Thyroid gland (tissue), 4 donors: ENCODE measurements at regions not wholly inside any gene's neighbourhood (a gene's known extent, or its start where the extent isn't known, plus 50 kb on each side); places are given as distances from the start of the nearest gene placed in this dataset.

ENCODE experiments used
- DNase-seq, 2 donors: peaks; one replicate each; pipeline ENCODE4 v3.0.0-alpha.2; 2019
- H3K27ac ChIP-seq, 3 donors: fragments of 200-600 bp; sonication (generic); 1 replicate in 2 of 3; 2 replicates in 1 of 3; pipeline ENCODE4 v1.5.1; 2016 to 2019; ENCODE audit warnings: mild to moderate bottlenecking in 1 of 3, moderate library complexity in 1 of 3
- H3K27me3 ChIP-seq: fragments of 200-600 bp; sonication (generic); one replicate; pipeline ENCODE4 v1.5.1; 2019
- H3K36me3 ChIP-seq, 2 donors: fragments of 200-600 bp; sonication (generic); one replicate each; pipeline ENCODE4 v1.5.1; 2016 to 2019
- H3K4me1 ChIP-seq, 2 donors: fragments of 200-600 bp; sonication (generic); one replicate each; pipeline ENCODE4 v1.5.1; 2017 to 2019
- H3K4me3 ChIP-seq, 3 donors: fragments of 200-600 bp; sonication (generic); replicated peaks in 1 of 3; 1 replicate in 2 of 3; 2 replicates in 1 of 3; pipeline ENCODE4 v1.5.1; 2016; ENCODE audit warnings: mild to moderate bottlenecking in 1 of 3
- H3K9me3 ChIP-seq: fragments of 200-600 bp; sonication (generic); one replicate; pipeline ENCODE4 v1.5.1; 2017
- POLR2A ChIP-seq, 2 donors: fragments of 450-650 bp; IDR thresholded peaks; one replicate each; pipeline ENCODE4 v1.6.1; 2017; ENCODE audit warnings: antibody characterized with exemption in 2 of 2, mild to moderate bottlenecking in 2 of 2, moderate library complexity in 1 of 2
- WGBS, 2 donors: methylation state at CpG; one replicate each; pipeline ENCODE4 v1.1.5; 2017; 5-methylcytosine and 5-hydroxymethylcytosine counted together
- intact Hi-C: fragments of 100-400 bp; cut with DNase I; formaldehyde crosslinking; loops from one replicate; pipeline ENCODE4 v1.15.1; 2023
- TF ChIP-seq, protein P1 (sequence below), 6 experiments: fragments of 200-600 bp in 3 of 6; fragments of 450-650 bp in 3 of 6; sonication (generic) in 3 of 6; IDR thresholded peaks; one replicate each; pipeline ENCODE4 v1.5.1; 2016 to 2019; ENCODE audit warnings: antibody characterized with exemption in 6 of 6, mild to moderate bottlenecking in 2 of 6, inconsistent platforms in 1 of 6, moderate library complexity in 1 of 6

GRCh38 chr1:22363403-22364325 lies 88.0 kb upstream of the ZBTB40 start:
- no peak for DNase-seq
- H3K27me3 ChIP-seq: no peaks in the 10 kb centered on the region
- WGBS, 2 donors: 70 to 71% methylated on average over 13 of the region's 13 CpGs

DNA sequence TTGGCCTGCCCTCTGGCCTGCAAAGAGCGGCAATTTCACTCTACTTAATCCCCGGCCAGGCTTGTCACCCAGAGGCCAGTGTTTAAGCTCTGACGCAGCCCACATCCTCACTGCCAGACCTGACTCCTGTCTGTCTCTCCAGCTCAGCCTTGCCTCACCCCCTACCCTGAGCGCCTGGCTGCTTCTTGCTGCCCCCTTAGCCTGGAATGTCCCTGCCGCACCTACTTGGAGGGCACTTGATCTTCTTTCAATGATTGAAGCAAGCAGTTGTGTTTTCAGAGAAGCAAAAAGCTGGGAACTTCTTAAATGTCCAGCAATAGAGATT lies 87.4 kb upstream of the ZBTB40 start:
- Histone ChIP-seq H3K36me3 (no peaks in the 10 kb centered on the region), H3K4me3 (no peak overlapping the region), H3K27ac (peak overlapping the region in 2 of 3 donors; percentile 65 to 87), H3K4me1 (peaks cover 51 to 66% of the 10 kb centered on the region in 2 donors), H3K27me3 (no peaks in the 10 kb centered on the region), H3K9me3 (no peaks in the 10 kb centered on the region)
- WGBS, 2 donors: 46 to 52% methylated on average over 5 of the region's 5 CpGs
- peak in 1 of 2 donors; percentile 44 for TF ChIP-seq POLR2A (IDR thresholded peaks at IDR 0.05)
- TF ChIP-seq, protein P1, sequence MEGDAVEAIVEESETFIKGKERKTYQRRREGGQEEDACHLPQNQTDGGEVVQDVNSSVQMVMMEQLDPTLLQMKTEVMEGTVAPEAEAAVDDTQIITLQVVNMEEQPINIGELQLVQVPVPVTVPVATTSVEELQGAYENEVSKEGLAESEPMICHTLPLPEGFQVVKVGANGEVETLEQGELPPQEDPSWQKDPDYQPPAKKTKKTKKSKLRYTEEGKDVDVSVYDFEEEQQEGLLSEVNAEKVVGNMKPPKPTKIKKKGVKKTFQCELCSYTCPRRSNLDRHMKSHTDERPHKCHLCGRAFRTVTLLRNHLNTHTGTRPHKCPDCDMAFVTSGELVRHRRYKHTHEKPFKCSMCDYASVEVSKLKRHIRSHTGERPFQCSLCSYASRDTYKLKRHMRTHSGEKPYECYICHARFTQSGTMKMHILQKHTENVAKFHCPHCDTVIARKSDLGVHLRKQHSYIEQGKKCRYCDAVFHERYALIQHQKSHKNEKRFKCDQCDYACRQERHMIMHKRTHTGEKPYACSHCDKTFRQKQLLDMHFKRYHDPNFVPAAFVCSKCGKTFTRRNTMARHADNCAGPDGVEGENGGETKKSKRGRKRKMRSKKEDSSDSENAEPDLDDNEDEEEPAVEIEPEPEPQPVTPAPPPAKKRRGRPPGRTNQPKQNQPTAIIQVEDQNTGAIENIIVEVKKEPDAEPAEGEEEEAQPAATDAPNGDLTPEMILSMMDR (IDR thresholded peaks at IDR 0.05): no peak
- DNase-seq: peak; percentile 74 to 89
- intact Hi-C loops: no loop called here

More at GRCh38 chr1:22363403-22364325, 88.0 kb upstream of the ZBTB40 start:
- H3K27ac ChIP-seq: peak overlapping the region in 2 of 3 donors; percentile 65 to 87
- TF ChIP-seq, protein P1 (IDR thresholded peaks at IDR 0.05): no peak
- TF ChIP-seq POLR2A (IDR thresholded peaks at IDR 0.05): no peak
- H3K4me1 ChIP-seq: peaks cover 57 to 72% of the 10 kb centered on the region in 2 donors
- intact Hi-C loops: no loop called here
- no peaks in the 10 kb centered on the region for H3K9me3 ChIP-seq
- H3K4me3 ChIP-seq: no peak overlapping the region
- no peaks in the 10 kb centered on the region for H3K36me3 ChIP-seq

GRCh38 chr1:22364764-22365163 lies 86.9 kb upstream of the ZBTB40 start:
- peaks cover 49 to 63% of the 10 kb centered on the region in 2 donors for H3K4me1 ChIP-seq
- TF ChIP-seq POLR2A (IDR thresholded peaks at IDR 0.05): no peak
- TF ChIP-seq, protein P1 (IDR thresholded peaks at IDR 0.05): peak in 1 of 6 experiments; percentile 3
- H3K27ac ChIP-seq: peak overlapping the region in 2 of 3 donors; percentile 65 to 87
- H3K27me3 ChIP-seq: no peaks in the 10 kb centered on the region
- intact Hi-C loops: no loop called here
- H3K4me3 ChIP-seq: no peak overlapping the region
- peak; percentile 28 to 55 for DNase-seq
- no peaks in the 10 kb centered on the region for H3K9me3 ChIP-seq
- 51 to 60% methylated on average over 5 of the region's 5 CpGs for WGBS, 2 donors
- H3K36me3 ChIP-seq: no peaks in the 10 kb centered on the region

DNA sequence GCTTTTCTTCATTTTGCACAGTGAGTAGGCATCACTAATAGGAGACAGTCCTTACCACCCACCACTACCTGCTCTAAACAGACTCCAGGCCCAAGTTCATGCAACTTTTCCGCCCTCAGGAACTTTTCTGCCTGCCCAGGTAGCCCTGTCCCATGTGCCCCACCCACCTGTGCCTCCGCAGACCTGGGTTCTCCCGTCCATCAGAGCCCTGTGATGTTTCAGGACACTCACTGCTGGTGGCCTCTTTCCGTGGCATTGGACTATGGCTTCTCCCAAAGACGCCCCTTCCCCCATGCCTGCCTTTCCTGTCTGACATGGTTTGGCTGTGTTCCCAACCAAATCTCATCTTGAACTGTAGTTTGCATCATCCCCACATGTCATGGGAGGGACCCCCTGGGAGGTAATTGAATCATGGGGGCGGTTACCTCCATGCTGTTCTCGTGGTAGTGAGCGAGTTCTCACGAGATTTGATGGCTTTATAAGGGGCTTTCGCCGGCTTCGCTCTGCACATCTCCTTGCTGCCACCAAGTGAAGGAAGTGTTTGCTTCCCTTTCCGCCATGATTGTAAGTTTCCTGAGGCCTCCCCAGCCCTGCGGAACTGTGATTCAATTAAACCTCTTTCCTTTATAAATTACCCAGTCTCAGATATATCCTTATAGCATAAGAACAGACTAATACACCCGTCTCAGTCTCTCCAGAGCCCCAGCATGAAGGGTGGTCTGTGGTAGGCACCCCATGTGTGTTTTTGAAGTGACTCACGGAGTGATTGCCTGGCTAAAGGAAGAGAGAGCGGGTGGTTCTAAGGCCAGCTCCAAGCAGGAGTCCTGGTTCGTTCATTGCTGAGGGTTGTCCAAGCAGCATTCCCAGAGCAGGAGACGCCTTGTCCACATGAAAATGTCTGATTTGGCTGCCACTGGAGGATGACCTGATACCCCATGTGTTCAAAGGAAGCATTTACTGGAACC lies 86.0 kb upstream of the ZBTB40 start:
- H3K27ac ChIP-seq: peak overlapping the region in 1 of 3 donors; percentile 87
- TF ChIP-seq, protein P1 (IDR thresholded peaks at IDR 0.05): no peak
- no peak for TF ChIP-seq POLR2A (IDR thresholded peaks at IDR 0.05)
- 87 to 90% methylated on average over 19 of the region's 19 CpGs for WGBS, 2 donors
- intact Hi-C loops: no loop called here
- peaks cover 45 to 59% of the 10 kb centered on the region in 2 donors for H3K4me1 ChIP-seq
- no peak overlapping the region for H3K4me3 ChIP-seq
- DNase-seq: no peak
- H3K36me3 ChIP-seq: no peaks in the 10 kb centered on the region
- no peaks in the 10 kb centered on the region for H3K27me3 ChIP-seq
- H3K9me3 ChIP-seq: no peaks in the 10 kb centered on the region
